KMS-11 (cell line): ENCODE measurements at regions not wholly inside any gene's neighbourhood (a gene's known extent, or its start where the extent isn't known, plus 50 kb on each side); places are given as distances from the start of the nearest gene placed in this dataset.

ENCODE experiments used
- H2AFZ ChIP-seq: fragments of 200-600 bp; sonication (generic); 2 replicates; pipeline ENCODE4 v1.6.1; 2016; ENCODE audit warnings: antibody characterized with exemption, mixed run types, low read depth
- H3K27ac ChIP-seq: fragments of 200-600 bp; sonication (generic); 2 replicates; pipeline ENCODE4 v1.6.1; 2016; ENCODE audit warnings: mild to moderate bottlenecking, mixed run types
- H3K27me3 ChIP-seq: fragments of 200-600 bp; sonication (generic); 2 replicates; pipeline ENCODE4 v1.6.1; 2017; ENCODE audit warnings: mild to moderate bottlenecking, low read depth, mixed run types, moderate library complexity; ENCODE audit not compliant: insufficient read depth
- H3K36me3 ChIP-seq: fragments of 200-600 bp; sonication (generic); 2 replicates; pipeline ENCODE4 v1.6.1; 2017; ENCODE audit warnings: mild to moderate bottlenecking, mixed run types; ENCODE audit not compliant: insufficient read depth
- H3K4me1 ChIP-seq: fragments of 200-600 bp; sonication (generic); 2 replicates; pipeline ENCODE4 v1.6.1; 2016; ENCODE audit warnings: mild to moderate bottlenecking, low read depth, mixed run types; ENCODE audit not compliant: poor library complexity, severe bottlenecking
- H3K4me2 ChIP-seq: fragments of 200-600 bp; sonication (generic); 2 replicates; pipeline ENCODE4 v1.7.0; 2016; ENCODE audit warnings: mild to moderate bottlenecking, mixed run types
- H3K4me3 ChIP-seq: fragments of 200-600 bp; sonication (generic); IDR thresholded peaks from 2 replicates; pipeline ENCODE4 v1.6.1; 2017; ENCODE audit warnings: low read depth, low read length, mixed read lengths; ENCODE audit not compliant: insufficient read depth
- H3K79me2 ChIP-seq: fragments of 200-600 bp; sonication (generic); 2 replicates; pipeline ENCODE4 v1.6.1; 2016; ENCODE audit warnings: low read depth, mixed run types; ENCODE audit not compliant: insufficient read depth
- H3K9ac ChIP-seq: fragments of 200-600 bp; sonication (generic); 2 replicates; pipeline ENCODE4 v1.6.1; 2016; ENCODE audit warnings: mild to moderate bottlenecking, mixed run types
- H4K20me1 ChIP-seq: fragments of 200-600 bp; sonication (generic); 2 replicates; pipeline ENCODE4 v1.6.1; 2016; ENCODE audit warnings: mild to moderate bottlenecking, mixed run types; ENCODE audit not compliant: insufficient read depth
- TF ChIP-seq, protein P1 (sequence below): fragments of 200-600 bp; sonication (generic); conservative IDR thresholded peaks from 2 replicates; pipeline ENCODE4 v1.6.1; 2017; ENCODE audit warnings: low read depth, mild to moderate bottlenecking, antibody characterized with exemption, low read length, moderate library complexity, mixed read lengths

DNA sequence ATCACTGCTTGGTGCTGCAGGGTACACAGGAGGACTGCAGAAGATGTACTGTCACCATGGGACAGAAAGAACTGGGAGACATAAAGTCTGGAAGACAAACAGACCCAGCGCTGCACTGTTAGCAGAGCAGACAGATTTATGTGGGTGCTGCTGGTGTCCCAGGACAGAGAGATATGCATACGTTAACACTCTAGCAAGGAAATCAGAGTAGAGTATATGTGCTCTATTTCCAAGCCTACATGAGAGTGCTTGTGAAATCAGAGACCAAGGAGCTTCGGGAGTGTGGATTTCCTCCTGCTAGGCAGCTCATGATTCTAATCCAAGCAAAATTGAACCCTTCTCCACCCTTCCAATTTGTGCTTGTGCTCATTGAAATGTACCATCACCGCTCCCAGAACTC is 416.5 kb downstream of the VRK1 start:
- TF ChIP-seq, protein P1, sequence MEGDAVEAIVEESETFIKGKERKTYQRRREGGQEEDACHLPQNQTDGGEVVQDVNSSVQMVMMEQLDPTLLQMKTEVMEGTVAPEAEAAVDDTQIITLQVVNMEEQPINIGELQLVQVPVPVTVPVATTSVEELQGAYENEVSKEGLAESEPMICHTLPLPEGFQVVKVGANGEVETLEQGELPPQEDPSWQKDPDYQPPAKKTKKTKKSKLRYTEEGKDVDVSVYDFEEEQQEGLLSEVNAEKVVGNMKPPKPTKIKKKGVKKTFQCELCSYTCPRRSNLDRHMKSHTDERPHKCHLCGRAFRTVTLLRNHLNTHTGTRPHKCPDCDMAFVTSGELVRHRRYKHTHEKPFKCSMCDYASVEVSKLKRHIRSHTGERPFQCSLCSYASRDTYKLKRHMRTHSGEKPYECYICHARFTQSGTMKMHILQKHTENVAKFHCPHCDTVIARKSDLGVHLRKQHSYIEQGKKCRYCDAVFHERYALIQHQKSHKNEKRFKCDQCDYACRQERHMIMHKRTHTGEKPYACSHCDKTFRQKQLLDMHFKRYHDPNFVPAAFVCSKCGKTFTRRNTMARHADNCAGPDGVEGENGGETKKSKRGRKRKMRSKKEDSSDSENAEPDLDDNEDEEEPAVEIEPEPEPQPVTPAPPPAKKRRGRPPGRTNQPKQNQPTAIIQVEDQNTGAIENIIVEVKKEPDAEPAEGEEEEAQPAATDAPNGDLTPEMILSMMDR: no peak
- Histone ChIP-seq H3K27ac (no peak overlapping the region), H3K36me3 (no peaks in the 10 kb centered on the region), H3K4me2 (no peak overlapping the region), H4K20me1 (no peaks in the 10 kb centered on the region), H3K27me3 (no peaks in the 10 kb centered on the region), H3K9ac (no peak overlapping the region), H3K79me2 (no peaks in the 10 kb centered on the region), H3K4me3 (no peak overlapping the region), H3K4me1 (no peaks in the 10 kb centered on the region), H2AFZ (no peak overlapping the region)

DNA sequence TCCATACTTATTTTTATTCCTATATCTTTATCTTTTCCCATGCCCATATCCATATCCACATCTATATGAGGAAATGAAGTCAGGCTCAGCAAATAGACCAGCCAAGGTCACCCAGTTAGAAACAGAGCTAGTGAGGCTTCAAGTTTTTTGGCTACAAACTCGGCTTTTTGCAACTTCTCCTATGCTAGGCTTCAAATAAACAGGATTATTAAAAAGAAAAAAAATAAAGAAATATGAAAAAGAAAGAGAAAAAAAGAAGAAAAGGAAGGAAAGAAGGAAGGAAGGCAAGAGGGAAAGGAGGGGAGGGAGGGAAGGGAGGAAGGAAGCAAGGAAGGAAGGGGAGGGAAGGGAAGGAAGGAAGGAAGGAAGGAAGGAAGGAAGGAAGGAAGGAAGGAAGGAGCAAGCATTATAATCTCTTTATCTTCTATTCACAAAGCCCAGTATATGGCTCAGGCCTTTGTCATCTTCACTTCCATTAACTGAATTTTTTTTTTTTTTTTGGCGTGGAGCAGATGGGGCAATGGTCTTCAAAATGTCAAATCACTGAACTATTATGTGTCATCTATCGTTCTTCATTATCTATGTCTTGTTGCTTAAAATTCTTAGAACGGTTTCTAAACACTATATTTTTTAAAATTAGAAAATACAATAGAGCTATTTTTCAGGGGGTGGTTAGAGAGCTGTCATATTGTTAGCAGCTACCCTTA is 418.2 kb downstream of the VRK1 start:
- H4K20me1 ChIP-seq: no peaks in the 10 kb centered on the region
- TF ChIP-seq, protein P1: no peak
- no peak overlapping the region for H3K27ac ChIP-seq
- H3K4me2 ChIP-seq: no peak overlapping the region
- no peaks in the 10 kb centered on the region for H3K4me1 ChIP-seq
- H3K4me3 ChIP-seq: no peak overlapping the region
- no peaks in the 10 kb centered on the region for H3K36me3 ChIP-seq
- H2AFZ ChIP-seq: no peak overlapping the region
- no peaks in the 10 kb centered on the region for H3K27me3 ChIP-seq
- H3K9ac ChIP-seq: no peak overlapping the region
- no peaks in the 10 kb centered on the region for H3K79me2 ChIP-seq

DNA sequence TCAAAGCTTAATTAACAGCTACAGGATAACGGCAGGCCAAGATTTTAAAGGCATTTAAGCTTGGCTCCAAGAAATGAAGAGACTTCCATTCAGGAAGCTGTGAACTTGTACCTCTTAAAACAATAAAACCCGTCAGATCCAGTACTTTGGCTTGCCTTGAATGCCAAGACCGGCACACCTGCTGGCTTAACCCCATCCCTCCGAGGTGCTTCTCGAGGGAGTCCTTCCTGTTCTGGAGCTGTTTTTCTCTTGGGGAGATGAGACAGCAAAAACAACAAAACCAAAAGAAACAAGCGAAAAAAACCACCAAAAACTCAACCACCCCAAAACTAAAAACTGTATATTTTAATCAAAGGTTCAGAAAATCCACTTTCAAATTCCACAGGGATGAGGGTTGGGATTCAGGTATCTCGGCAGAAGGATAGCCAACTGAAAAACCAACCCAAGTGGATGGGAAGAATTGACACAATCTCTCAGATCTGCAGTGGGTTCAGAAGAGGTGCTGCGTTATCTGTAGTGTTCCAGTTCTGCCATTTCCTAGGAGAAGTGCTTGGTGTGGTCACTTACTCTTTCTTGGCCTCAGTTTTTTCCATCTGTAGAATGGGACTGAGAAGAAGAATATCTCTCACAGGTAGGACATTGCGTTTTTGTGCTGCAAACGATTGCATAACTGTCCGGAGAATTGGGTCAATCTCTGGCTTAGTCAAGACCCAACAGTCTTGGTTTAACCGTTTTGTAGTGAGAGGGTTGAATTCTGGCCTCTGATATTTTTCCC is 420.1 kb downstream of the VRK1 start:
- Histone ChIP-seq H3K36me3 (no peaks in the 10 kb centered on the region), H3K4me3 (no peak overlapping the region), H3K27ac (no peak overlapping the region), H3K4me2 (no peak overlapping the region), H3K79me2 (no peaks in the 10 kb centered on the region), H3K9ac (no peak overlapping the region), H2AFZ (no peak overlapping the region), H4K20me1 (no peaks in the 10 kb centered on the region), H3K27me3 (no peaks in the 10 kb centered on the region), H3K4me1 (no peaks in the 10 kb centered on the region)
- TF ChIP-seq, protein P1: no peak

DNA sequence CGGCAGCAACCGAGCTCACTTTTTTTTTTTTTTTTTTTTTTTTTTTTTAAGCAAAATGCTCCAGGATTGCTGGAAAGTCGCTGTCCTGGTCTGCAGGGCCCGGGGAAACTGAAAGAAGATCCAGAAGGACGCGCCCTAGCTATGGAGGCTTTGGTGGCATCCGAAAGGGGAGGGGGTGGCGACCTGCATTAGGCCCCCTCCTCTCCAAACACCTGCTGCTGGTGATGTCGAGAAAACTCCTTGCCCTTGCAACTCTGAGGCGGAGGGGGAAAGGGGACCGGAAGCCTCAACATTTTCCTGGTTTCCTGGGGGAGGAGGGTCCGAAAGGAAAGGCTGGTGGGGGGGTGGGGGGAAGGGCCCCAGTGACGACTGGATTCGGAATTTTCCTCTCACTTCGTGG is 421.1 kb downstream of the VRK1 start:
- no peak overlapping the region for H3K9ac ChIP-seq
- TF ChIP-seq, protein P1: no peak

More for the DNA sequence above, 421.1 kb downstream of the VRK1 start:
- H3K79me2 ChIP-seq: no peaks in the 10 kb centered on the region
- no peaks in the 10 kb centered on the region for H4K20me1 ChIP-seq
- no peak overlapping the region for H3K4me2 ChIP-seq
- no peak overlapping the region for H2AFZ ChIP-seq
- H3K4me1 ChIP-seq: no peaks in the 10 kb centered on the region
- H3K36me3 ChIP-seq: no peaks in the 10 kb centered on the region
- H3K4me3 ChIP-seq: no peak overlapping the region
- no peaks in the 10 kb centered on the region for H3K27me3 ChIP-seq
- H3K27ac ChIP-seq: no peak overlapping the region
